Neural cell (in vitro differentiated cells): ENCODE measurements at regions not wholly inside any gene's neighbourhood (a gene's known extent, or its start where the extent isn't known, plus 50 kb on each side); places are given as distances from the start of the nearest gene placed in this dataset.

Experiments used
- H2AFZ ChIP-seq: fragments of 200-600, 300-800 bp; sonication (generic), shearing (Covaris generic); 2 replicates; pipeline ENCODE4 v1.6.0; 2014; ENCODE audit warnings: low read depth, mild to moderate bottlenecking, antibody characterized with exemption, low read length, moderate library complexity
- H3F3A ChIP-seq: fragments of 200-600 bp; shearing (Covaris generic); 2 replicates; pipeline ENCODE4 v1.6.1; 2016; ENCODE audit warnings: mild to moderate bottlenecking, moderate library complexity, mixed read lengths, antibody characterized with exemption, low read length; ENCODE audit not compliant: insufficient read depth, poor library complexity, severe bottlenecking
- H3K27ac ChIP-seq: fragments of 200-600, 300-800 bp; sonication (generic), shearing (Covaris generic); 2 replicates; pipeline ENCODE4 v1.5.1; 2014; ENCODE audit warnings: mild to moderate bottlenecking, low read length, moderate library complexity
- H3K27me3 ChIP-seq: fragments of 300-800, 200-600 bp; sonication (generic), shearing (Covaris generic); 2 replicates; pipeline ENCODE4 v1.6.0; 2014; ENCODE audit warnings: mild to moderate bottlenecking, low read depth, low read length, moderate library complexity; ENCODE audit not compliant: insufficient read depth
- H3K36me3 ChIP-seq: fragments of 300-800, 200-600 bp; sonication (generic), shearing (Covaris generic); 2 replicates; pipeline ENCODE4 v1.5.1; 2014; ENCODE audit warnings: mild to moderate bottlenecking, antibody characterized with exemption, low read length, moderate library complexity; ENCODE audit not compliant: insufficient read depth
- H3K4me2 ChIP-seq: fragments of 300-800, 200-600 bp; sonication (generic), shearing (Covaris generic); 2 replicates; pipeline ENCODE4 v1.6.0; 2014; ENCODE audit warnings: mild to moderate bottlenecking, low read length
- H3K4me3 ChIP-seq: fragments of 300-800, 200-600 bp; sonication (generic), shearing (Covaris generic); 2 replicates; pipeline ENCODE4 v1.5.1; 2014; ENCODE audit warnings: mild to moderate bottlenecking, low read length, moderate library complexity
- H3K79me2 ChIP-seq: fragments of 200-600 bp; shearing (Covaris generic); replicated peaks from 2 replicates; pipeline ENCODE4 v1.6.0; 2014; ENCODE audit warnings: mild to moderate bottlenecking, low read length, moderate library complexity; ENCODE audit not compliant: insufficient read depth
- H3K9ac ChIP-seq: fragments of 300-800, 200-600 bp; sonication (generic), shearing (Covaris generic); 2 replicates; pipeline ENCODE4 v1.6.1; 2016; ENCODE audit warnings: mild to moderate bottlenecking, low read length, mixed read lengths
- H3K9me2 ChIP-seq: fragments of 200-600 bp; shearing (Covaris generic); 2 replicates; pipeline ENCODE4 v1.6.1; 2016; ENCODE audit warnings: mild to moderate bottlenecking, low read length, mixed read lengths; ENCODE audit not compliant: insufficient read depth
- H3K9me3 ChIP-seq: fragments of 200-600, 300-800 bp; sonication (generic), shearing (Covaris generic); 2 replicates; pipeline ENCODE4 v1.6.1; 2016; ENCODE audit warnings: mild to moderate bottlenecking, mixed run types, low read length, moderate library complexity, mixed read lengths
- H4K20me1 ChIP-seq: fragments of 200-600 bp; shearing (Covaris generic); 2 replicates; pipeline ENCODE4 v1.6.1; 2016; ENCODE audit warnings: mild to moderate bottlenecking, mixed run types; ENCODE audit not compliant: insufficient read depth
- EP300 ChIP-seq: fragments of 450-650 bp; conservative IDR thresholded peaks from 2 replicates; pipeline ENCODE4 v1.6.1; 2014; ENCODE audit warnings: antibody characterized with exemption, mild to moderate bottlenecking, moderate library complexity; ENCODE audit not compliant: poor library complexity, severe bottlenecking
- EZH2 ChIP-seq: fragments of 200-600, 300-800 bp; shearing (Covaris generic), sonication (generic); IDR thresholded peaks from 2 replicates; pipeline ENCODE4 v1.6.1; 2014; ENCODE audit warnings: antibody characterized with exemption, low read length, borderline replicate concordance, mild to moderate bottlenecking; ENCODE audit not compliant: insufficient read depth, poor library complexity, severe bottlenecking
- MXI1 ChIP-seq: fragments of 450-650 bp; conservative IDR thresholded peaks from 2 replicates; pipeline ENCODE4 v1.6.1; 2014; ENCODE audit warnings: antibody characterized with exemption, mild to moderate bottlenecking; ENCODE audit not compliant: poor library complexity, severe bottlenecking
- POLR2AphosphoS5 ChIP-seq: IDR thresholded peaks from 2 replicates; pipeline ENCODE4 v1.6.1; 2012
- RAD21 ChIP-seq: fragments of 450-650 bp; conservative IDR thresholded peaks from 2 replicates; pipeline ENCODE4 v1.6.1; 2014; ENCODE audit warnings: antibody characterized with exemption, mild to moderate bottlenecking, moderate library complexity
- SMC3 ChIP-seq: fragments of 450-650 bp; conservative IDR thresholded peaks from 2 replicates; pipeline ENCODE4 v1.6.1; 2014; ENCODE audit warnings: antibody characterized with exemption, mild to moderate bottlenecking, moderate library complexity; ENCODE audit not compliant: poor library complexity
- TAF1 ChIP-seq: IDR thresholded peaks from 2 replicates; pipeline ENCODE4 v1.6.1; 2012; ENCODE audit warnings: low read depth
- TF ChIP-seq, protein P1 (sequence below): IDR thresholded peaks from 2 replicates; pipeline ENCODE4 v1.6.1; 2012; ENCODE audit warnings: borderline replicate concordance
- TF ChIP-seq, protein P2 (sequence below): fragments of 450-650 bp; IDR thresholded peaks from 2 replicates; pipeline ENCODE4 v1.5.1; 2014; ENCODE audit warnings: antibody characterized with exemption, mild to moderate bottlenecking, moderate library complexity; ENCODE audit not compliant: poor library complexity, severe bottlenecking

DNA sequence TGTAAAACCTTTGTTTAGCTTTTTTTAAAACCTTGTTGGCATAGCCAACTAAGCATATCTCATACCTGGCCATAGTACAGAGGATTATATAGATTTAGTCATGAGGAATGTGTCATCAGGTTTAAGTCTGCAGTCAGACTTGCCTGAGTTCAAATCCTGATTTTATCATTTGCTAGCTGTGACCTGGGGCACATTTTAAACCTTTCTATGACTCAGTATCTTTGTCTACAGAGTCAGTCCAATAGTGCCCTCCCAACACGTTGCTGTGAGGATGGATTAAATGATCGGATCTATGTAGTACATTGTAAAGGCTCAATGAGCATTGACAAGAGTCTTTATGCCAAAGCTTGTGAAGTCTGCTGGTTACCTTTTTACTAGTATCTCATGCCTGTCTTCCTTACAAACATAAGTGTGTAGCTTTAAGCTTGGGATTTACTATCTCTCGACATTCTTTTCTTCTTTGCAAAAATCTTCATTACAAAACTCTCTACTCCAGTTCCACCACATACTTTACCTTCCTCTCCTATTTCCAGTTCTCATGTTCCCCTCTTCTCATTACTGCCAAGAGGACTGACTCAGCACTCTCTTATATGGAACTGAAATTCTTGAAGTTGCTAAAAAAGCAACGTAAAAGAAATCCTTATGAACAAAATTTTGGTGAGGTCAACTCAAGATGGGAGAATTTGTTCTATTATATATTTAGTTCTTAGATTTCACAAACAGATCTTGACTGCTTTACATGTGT lies 68.1 kb upstream of the RBMS1 start:
- H3F3A ChIP-seq, result no peaks in the 10 kb centered on the region
- H3K4me3 ChIP-seq, result no peak overlapping the region
- H3K9ac ChIP-seq, result no peak overlapping the region
- H3K36me3 ChIP-seq, result no peaks in the 10 kb centered on the region
- H3K9me3 ChIP-seq, result no peaks in the 10 kb centered on the region
- H2AFZ ChIP-seq, result no peak overlapping the region
- H3K79me2 ChIP-seq, result no peaks in the 10 kb centered on the region
- H3K9me2 ChIP-seq, result no peaks in the 10 kb centered on the region
- H3K4me2 ChIP-seq, result no peak overlapping the region
- H4K20me1 ChIP-seq, result no peaks in the 10 kb centered on the region
- no peaks in the 10 kb centered on the region for H3K27me3 ChIP-seq
- no peak overlapping the region for H3K27ac ChIP-seq
- TF ChIP-seq MXI1, result no peak
- TF ChIP-seq SMC3, result no peak
- TF ChIP-seq RAD21, result no peak
- TF ChIP-seq TAF1, result no peak
- no peak for TF ChIP-seq EP300
- TF ChIP-seq, protein P1, sequence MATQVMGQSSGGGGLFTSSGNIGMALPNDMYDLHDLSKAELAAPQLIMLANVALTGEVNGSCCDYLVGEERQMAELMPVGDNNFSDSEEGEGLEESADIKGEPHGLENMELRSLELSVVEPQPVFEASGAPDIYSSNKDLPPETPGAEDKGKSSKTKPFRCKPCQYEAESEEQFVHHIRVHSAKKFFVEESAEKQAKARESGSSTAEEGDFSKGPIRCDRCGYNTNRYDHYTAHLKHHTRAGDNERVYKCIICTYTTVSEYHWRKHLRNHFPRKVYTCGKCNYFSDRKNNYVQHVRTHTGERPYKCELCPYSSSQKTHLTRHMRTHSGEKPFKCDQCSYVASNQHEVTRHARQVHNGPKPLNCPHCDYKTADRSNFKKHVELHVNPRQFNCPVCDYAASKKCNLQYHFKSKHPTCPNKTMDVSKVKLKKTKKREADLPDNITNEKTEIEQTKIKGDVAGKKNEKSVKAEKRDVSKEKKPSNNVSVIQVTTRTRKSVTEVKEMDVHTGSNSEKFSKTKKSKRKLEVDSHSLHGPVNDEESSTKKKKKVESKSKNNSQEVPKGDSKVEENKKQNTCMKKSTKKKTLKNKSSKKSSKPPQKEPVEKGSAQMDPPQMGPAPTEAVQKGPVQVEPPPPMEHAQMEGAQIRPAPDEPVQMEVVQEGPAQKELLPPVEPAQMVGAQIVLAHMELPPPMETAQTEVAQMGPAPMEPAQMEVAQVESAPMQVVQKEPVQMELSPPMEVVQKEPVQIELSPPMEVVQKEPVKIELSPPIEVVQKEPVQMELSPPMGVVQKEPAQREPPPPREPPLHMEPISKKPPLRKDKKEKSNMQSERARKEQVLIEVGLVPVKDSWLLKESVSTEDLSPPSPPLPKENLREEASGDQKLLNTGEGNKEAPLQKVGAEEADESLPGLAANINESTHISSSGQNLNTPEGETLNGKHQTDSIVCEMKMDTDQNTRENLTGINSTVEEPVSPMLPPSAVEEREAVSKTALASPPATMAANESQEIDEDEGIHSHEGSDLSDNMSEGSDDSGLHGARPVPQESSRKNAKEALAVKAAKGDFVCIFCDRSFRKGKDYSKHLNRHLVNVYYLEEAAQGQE, result no peak
- TF ChIP-seq, protein P2, sequence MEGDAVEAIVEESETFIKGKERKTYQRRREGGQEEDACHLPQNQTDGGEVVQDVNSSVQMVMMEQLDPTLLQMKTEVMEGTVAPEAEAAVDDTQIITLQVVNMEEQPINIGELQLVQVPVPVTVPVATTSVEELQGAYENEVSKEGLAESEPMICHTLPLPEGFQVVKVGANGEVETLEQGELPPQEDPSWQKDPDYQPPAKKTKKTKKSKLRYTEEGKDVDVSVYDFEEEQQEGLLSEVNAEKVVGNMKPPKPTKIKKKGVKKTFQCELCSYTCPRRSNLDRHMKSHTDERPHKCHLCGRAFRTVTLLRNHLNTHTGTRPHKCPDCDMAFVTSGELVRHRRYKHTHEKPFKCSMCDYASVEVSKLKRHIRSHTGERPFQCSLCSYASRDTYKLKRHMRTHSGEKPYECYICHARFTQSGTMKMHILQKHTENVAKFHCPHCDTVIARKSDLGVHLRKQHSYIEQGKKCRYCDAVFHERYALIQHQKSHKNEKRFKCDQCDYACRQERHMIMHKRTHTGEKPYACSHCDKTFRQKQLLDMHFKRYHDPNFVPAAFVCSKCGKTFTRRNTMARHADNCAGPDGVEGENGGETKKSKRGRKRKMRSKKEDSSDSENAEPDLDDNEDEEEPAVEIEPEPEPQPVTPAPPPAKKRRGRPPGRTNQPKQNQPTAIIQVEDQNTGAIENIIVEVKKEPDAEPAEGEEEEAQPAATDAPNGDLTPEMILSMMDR, result no peak
- no peak for TF ChIP-seq POLR2AphosphoS5
- TF ChIP-seq EZH2, result no peak

DNA sequence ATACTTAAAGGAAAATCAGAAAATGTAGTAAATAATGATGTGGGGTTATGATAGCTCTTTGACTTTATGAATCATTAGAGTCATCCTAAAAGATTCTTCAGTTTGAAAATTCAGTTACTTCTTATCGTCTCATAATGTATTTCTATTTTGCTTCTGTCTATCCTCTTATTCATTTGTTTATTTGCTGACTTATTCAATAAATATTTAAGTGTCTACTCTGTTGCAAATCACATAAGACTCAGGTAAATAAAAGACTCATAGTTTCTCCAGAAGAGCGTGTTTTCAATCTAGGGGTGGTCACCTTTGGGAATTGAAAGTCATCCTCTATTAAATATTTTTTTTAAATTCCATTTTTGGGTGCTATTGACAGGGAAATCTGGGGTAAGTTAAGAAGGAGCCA lies 69.1 kb upstream of the RBMS1 start:
- Histone ChIP-seq H3K9me2 (no peaks in the 10 kb centered on the region), H3K4me3 (no peak overlapping the region), H3K4me2 (no peak overlapping the region), H3F3A (no peaks in the 10 kb centered on the region), H2AFZ (no peak overlapping the region), H3K79me2 (no peaks in the 10 kb centered on the region), H3K27ac (no peak overlapping the region), H4K20me1 (no peaks in the 10 kb centered on the region), H3K36me3 (no peaks in the 10 kb centered on the region), H3K9ac (no peak overlapping the region), H3K9me3 (no peaks in the 10 kb centered on the region), H3K27me3 (no peaks in the 10 kb centered on the region)
- no peak for TF ChIP-seq TAF1
- no peak for TF ChIP-seq RAD21
- no peak for TF ChIP-seq POLR2AphosphoS5
- TF ChIP-seq, protein P1, result no peak
- TF ChIP-seq, protein P2, result no peak
- TF ChIP-seq SMC3, result no peak
- TF ChIP-seq MXI1, result no peak
- TF ChIP-seq EZH2, result no peak
- no peak for TF ChIP-seq EP300
